Natural killer cell (primary cell): ENCODE measurements at regions not wholly inside any gene's neighbourhood (a gene's known extent, or its start where the extent isn't known, plus 50 kb on each side); places are given as distances from the start of the nearest gene placed in this dataset.

Experiments used
- ATAC-seq, 3 donors: fragments of 150-1000 bp in 2 of 3; fragments of 200-7000 bp in 1 of 3; cut with Tn5 transposase; 1 replicate in 1 of 3; 2 replicates in 2 of 3; pipeline ENCODE4 v1.10.0; 2021; ENCODE audit warnings: mild to moderate bottlenecking in 2 of 3, moderate library complexity in 2 of 3
- DNase-seq, 2 donors: peaks; one replicate each; pipeline versions ENCODE4 v3.0.0 to v3.0.0-alpha.2; 2013 to 2021; ENCODE audit warnings: mixed read lengths in 1 of 2
- H3K27ac ChIP-seq: one replicate; pipeline ENCODE4 v1.5.1; 2013; ENCODE audit warnings: mild to moderate bottlenecking, low read length
- H3K27me3 ChIP-seq: one replicate; pipeline ENCODE4 v1.6.1; 2013; ENCODE audit warnings: low read length; ENCODE audit not compliant: control insufficient read depth, insufficient read depth
- H3K36me3 ChIP-seq: one replicate; pipeline ENCODE4 v1.6.1; 2013; ENCODE audit warnings: low read length; ENCODE audit not compliant: control insufficient read depth, insufficient read depth
- H3K4me1 ChIP-seq: one replicate; pipeline ENCODE4 v1.6.1; 2013; ENCODE audit warnings: low read length; ENCODE audit not compliant: control insufficient read depth, insufficient read depth
- H3K4me3 ChIP-seq: one replicate; pipeline ENCODE4 v1.5.1; 2013; ENCODE audit warnings: low read length
- H3K9me3 ChIP-seq: one replicate; pipeline ENCODE4 v1.6.1; 2013; ENCODE audit warnings: low read length; ENCODE audit not compliant: control insufficient read depth, insufficient read depth
- H3K27ac Mint-ChIP-seq, 2 donors: one replicate each; pipeline ENCODE4 v1.8.0; 2022; ENCODE audit warnings: mild to moderate bottlenecking in 2 of 2, mixed read lengths in 2 of 2, moderate library complexity in 1 of 2
- H3K27me3 Mint-ChIP-seq, 2 donors: one replicate each; pipeline ENCODE4 v1.8.0; 2022; ENCODE audit warnings: low read depth in 2 of 2, mixed read lengths in 2 of 2
- H3K36me3 Mint-ChIP-seq: one replicate; pipeline ENCODE4 v1.8.0; 2022; ENCODE audit warnings: mixed read lengths
- H3K4me1 Mint-ChIP-seq, 2 donors: one replicate each; pipeline ENCODE4 v1.8.0; 2022; ENCODE audit warnings: mixed read lengths in 2 of 2
- H3K4me3 Mint-ChIP-seq: one replicate; pipeline ENCODE4 v1.8.0; 2022; ENCODE audit warnings: mild to moderate bottlenecking, moderate library complexity, mixed read lengths
- H3K9me3 Mint-ChIP-seq, 2 donors: one replicate each; pipeline ENCODE4 v1.8.0; 2022; ENCODE audit warnings: mixed read lengths in 2 of 2
- CTCF ChIP-seq: fragments of 200-600 bp; IDR thresholded peaks from one replicate; pipeline ENCODE4 v1.8.0; 2022; ENCODE audit warnings: antibody characterized with exemption
- WGBS: methylation state at CpG from one replicate; pipeline ENCODE4 v1.1.7; 2013; ENCODE audit warnings: missing lambda C conversion rate; ENCODE audit not compliant: insufficient coverage; 5-methylcytosine and 5-hydroxymethylcytosine counted together
- intact Hi-C: fragments of 100-400 bp; cut with micrococcal nuclease; formaldehyde crosslinking; loops from one replicate; pipeline ENCODE4 v1.14.2; 2022

- H3K27me3 ChIP-seq: peaks cover 4% of the 10 kb centered on the region
- Mint-ChIP-seq H3K36me3 (no peaks in the 10 kb centered on the region), H3K4me1 (peaks cover 7 to 11% of the 10 kb centered on the region in 2 donors), H3K27ac (no peak overlapping the region), H3K9me3 (no peaks in the 10 kb centered on the region), H3K4me3 (no peak overlapping the region), H3K27me3 (peaks cover 49 to 60% of the 10 kb centered on the region in 2 donors)
- no peak overlapping the region for H3K27ac ChIP-seq
- no peaks in the 10 kb centered on the region for H3K36me3 ChIP-seq
- no peaks in the 10 kb centered on the region for H3K4me1 ChIP-seq
- DNase-seq (no peak), ATAC-seq (no peak)
- no peak overlapping the region for H3K4me3 ChIP-seq
- H3K9me3 ChIP-seq: no peaks in the 10 kb centered on the region
- no peak for TF ChIP-seq CTCF
- under 1% methylated on average over 22 of the region's 27 CpGs for WGBS
- intact Hi-C loops: no loop called here
These were observed 180.7 kb downstream of the TBXT start for GRCh38 chr6:165986914-165987482.

- Mint-ChIP-seq H3K27me3 (peaks cover 49 to 62% of the 10 kb centered on the region in 2 donors), H3K36me3 (no peaks in the 10 kb centered on the region), H3K9me3 (no peaks in the 10 kb centered on the region), H3K4me3 (no peak overlapping the region), H3K27ac (no peak overlapping the region), H3K4me1 (peaks cover 7 to 11% of the 10 kb centered on the region in 2 donors)
- ATAC-seq (no peak), DNase-seq (no peak)
- H3K4me3 ChIP-seq: no peak overlapping the region
- 4% methylated on average over 8 of the region's 8 CpGs for WGBS
- H3K27me3 ChIP-seq: peaks cover 6% of the 10 kb centered on the region
- H3K9me3 ChIP-seq: no peaks in the 10 kb centered on the region
- H3K36me3 ChIP-seq: no peaks in the 10 kb centered on the region
- H3K27ac ChIP-seq: no peak overlapping the region
- intact Hi-C loops: no loop called here
- no peak for TF ChIP-seq CTCF
- H3K4me1 ChIP-seq: no peaks in the 10 kb centered on the region
These were observed 181.2 kb downstream of the TBXT start for GRCh38 chr6:165986311-165986913.

GRCh38 chr6:165985806-165986299 is 181.8 kb downstream of the TBXT start:
- Histone ChIP-seq H3K27ac (no peak overlapping the region), H3K4me1 (no peaks in the 10 kb centered on the region), H3K36me3 (no peaks in the 10 kb centered on the region), H3K27me3 (peaks cover 7% of the 10 kb centered on the region), H3K4me3 (no peak overlapping the region), H3K9me3 (no peaks in the 10 kb centered on the region)
- Mint-ChIP-seq H3K4me1 (peaks cover 7 to 11% of the 10 kb centered on the region in 2 donors), H3K27ac (no peak overlapping the region), H3K27me3 (peaks cover 49 to 62% of the 10 kb centered on the region in 2 donors), H3K9me3 (no peaks in the 10 kb centered on the region), H3K4me3 (no peak overlapping the region), H3K36me3 (no peaks in the 10 kb centered on the region)
- DNase-seq (no peak), ATAC-seq (no peak)
- TF ChIP-seq CTCF: no peak
- intact Hi-C loops: no loop called here
- 11% methylated on average over 9 of the region's 14 CpGs for WGBS
